OCI-LY7 (cell line): ENCODE measurements at regions not wholly inside any gene's neighbourhood (a gene's known extent, or its start where the extent isn't known, plus 50 kb on each side); places are given as distances from the start of the nearest gene placed in this dataset.

Experiments
- EZH2phosphoT487 ChIP-seq: fragments of 200-600 bp; sonication (generic); IDR thresholded peaks from 2 replicates; pipeline ENCODE4 v1.6.1; 2018; ENCODE audit warnings: low read depth, borderline replicate concordance, mild to moderate bottlenecking, mixed run types, antibody characterized with exemption, low read length, moderate library complexity, mixed read lengths
- TF ChIP-seq, protein P1 (sequence below): fragments of 200-600 bp; sonication (generic); conservative IDR thresholded peaks from 2 replicates; pipeline ENCODE4 v1.5.1; 2014; ENCODE audit warnings: mild to moderate bottlenecking, antibody characterized with exemption, low read length, moderate library complexity, mixed read lengths

DNA sequence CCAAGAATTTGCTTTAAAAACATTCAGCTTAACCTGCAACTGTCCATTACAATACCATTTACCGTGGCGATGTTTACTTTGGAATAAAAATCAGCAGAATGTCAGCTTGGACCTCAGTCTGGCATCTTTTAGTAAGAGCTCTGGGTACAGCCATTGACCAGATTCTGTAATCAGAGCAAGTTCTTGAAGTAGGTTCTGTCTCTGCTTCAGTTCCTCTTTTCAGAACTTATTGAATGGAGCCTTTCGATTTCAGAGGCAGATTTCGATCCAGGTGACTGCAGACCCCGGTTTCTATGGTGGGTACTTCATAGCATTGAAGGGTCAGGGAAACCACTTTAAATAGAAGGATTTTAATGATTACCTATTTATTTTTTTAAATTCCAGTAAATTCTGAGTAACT, 53.4 kb upstream of the SV2C start:
- TF ChIP-seq, protein P1, sequence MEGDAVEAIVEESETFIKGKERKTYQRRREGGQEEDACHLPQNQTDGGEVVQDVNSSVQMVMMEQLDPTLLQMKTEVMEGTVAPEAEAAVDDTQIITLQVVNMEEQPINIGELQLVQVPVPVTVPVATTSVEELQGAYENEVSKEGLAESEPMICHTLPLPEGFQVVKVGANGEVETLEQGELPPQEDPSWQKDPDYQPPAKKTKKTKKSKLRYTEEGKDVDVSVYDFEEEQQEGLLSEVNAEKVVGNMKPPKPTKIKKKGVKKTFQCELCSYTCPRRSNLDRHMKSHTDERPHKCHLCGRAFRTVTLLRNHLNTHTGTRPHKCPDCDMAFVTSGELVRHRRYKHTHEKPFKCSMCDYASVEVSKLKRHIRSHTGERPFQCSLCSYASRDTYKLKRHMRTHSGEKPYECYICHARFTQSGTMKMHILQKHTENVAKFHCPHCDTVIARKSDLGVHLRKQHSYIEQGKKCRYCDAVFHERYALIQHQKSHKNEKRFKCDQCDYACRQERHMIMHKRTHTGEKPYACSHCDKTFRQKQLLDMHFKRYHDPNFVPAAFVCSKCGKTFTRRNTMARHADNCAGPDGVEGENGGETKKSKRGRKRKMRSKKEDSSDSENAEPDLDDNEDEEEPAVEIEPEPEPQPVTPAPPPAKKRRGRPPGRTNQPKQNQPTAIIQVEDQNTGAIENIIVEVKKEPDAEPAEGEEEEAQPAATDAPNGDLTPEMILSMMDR: no peak
- no peak for TF ChIP-seq EZH2phosphoT487
